NCI-H2227 (cell line): ENCODE measurements at regions not wholly inside any gene's neighbourhood (a gene's known extent, or its start where the extent isn't known, plus 50 kb on each side); places are given as distances from the start of the nearest gene placed in this dataset.
"Not testable (repeated sequence)": the region's sequence is repeated elsewhere in the genome, so short reads cannot be mapped to it uniquely, and the experiment has no call there.

Experiments used
- DNase-seq: peaks from one replicate; lab custom pipeline; 2025; ENCODE audit not compliant: unreplicated experiment; lab: John Stamatoyannopoulos, UW

- no peak for DNase-seq
These were observed 404.4 kb downstream of the MAFB start for GRCh38 chr20:40284611-40285010.

DNA sequence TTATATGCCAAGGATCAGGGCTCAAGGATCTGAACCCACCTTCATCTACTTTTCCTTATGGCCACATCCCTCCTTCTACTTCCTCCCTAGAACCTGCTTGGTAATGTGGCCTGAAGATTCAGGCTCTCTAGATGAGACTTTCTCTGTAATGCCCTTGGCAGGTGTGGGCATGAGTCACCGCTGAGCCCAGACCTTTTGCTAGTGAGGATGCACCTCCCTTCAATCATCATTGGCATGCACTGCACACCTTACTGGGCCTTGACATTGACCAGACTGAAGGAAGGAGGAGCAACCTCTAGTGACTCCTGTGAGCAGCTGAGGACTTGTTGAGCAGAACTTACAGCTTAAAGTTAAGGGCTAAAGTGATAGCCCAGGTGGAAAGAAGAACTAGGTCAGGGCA lies 405.3 kb downstream of the MAFB start:
- DNase-seq, result no peak

DNA sequence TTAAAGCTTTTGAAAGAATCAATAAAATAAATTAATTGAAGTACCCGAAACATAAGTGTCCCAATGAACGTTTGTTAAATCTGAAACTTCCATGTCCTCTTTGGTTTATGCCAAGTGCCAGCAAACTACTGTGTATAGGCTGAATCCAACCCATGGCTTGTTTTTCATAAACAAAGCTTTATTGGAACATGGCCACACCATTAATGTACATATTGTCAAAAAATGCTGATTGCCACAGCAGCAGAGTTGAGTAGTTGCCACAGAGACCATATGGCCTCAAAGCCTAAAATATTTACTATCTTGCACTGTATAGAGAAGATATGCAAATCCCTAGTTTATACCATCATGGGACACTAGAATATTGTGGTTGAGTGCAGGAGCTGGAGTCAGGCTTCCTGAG lies 406.1 kb downstream of the MAFB start:
- no peak for DNase-seq

GRCh38 chr20:40282541-40282940 lies 406.5 kb downstream of the MAFB start:
- no peak for DNase-seq

DNA sequence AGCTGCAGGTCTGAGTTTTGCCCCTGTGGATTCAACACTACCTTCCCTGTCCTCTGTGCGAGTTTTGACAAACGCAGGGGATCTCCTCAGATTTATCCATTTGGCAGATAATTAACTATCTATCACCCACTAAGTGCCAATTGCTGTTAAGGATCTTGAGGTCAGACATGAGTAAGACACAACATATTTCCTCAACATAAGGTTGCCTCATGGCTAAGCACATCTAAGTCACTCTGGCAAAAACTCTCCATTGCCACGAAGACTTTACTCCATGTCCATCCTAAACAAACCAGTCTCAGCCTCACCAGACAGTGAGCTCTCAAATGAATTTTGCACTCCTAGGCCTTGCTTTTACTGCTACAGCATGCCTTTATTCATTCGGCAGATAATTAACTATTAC lies 408.4 kb downstream of the MAFB start:
- no peak for DNase-seq

GRCh38 chr20:40279390-40279789 lies 409.6 kb downstream of the MAFB start:
- peak; percentile 25 for DNase-seq

- no peak for DNase-seq
These were observed 410.4 kb downstream of the MAFB start for GRCh38 chr20:40278673-40279072.

DNA sequence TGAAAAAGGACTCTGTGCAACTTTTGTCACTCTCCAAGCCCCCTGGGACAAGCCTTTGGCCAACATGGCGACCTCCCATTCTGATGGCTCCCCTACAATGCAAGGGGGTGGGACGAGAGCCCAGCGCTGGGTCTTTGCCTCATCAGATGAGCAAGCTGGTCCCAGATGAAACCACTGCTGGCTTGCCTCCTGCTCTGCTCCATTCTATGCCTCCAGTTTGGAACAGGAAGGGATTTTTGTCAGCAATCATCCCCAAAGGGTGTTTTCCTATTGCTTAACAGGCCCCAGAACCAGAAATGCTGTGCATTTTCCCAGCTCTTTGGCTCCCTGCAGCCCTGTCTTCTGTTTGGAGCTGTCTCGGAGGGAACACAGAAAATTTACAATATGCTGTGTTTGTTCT lies 412.7 kb downstream of the MAFB start:
- DNase-seq, result no peak

GRCh38 chr20:40275738-40276137 lies 413.3 kb downstream of the MAFB start:
- DNase-seq, result no peak

DNA sequence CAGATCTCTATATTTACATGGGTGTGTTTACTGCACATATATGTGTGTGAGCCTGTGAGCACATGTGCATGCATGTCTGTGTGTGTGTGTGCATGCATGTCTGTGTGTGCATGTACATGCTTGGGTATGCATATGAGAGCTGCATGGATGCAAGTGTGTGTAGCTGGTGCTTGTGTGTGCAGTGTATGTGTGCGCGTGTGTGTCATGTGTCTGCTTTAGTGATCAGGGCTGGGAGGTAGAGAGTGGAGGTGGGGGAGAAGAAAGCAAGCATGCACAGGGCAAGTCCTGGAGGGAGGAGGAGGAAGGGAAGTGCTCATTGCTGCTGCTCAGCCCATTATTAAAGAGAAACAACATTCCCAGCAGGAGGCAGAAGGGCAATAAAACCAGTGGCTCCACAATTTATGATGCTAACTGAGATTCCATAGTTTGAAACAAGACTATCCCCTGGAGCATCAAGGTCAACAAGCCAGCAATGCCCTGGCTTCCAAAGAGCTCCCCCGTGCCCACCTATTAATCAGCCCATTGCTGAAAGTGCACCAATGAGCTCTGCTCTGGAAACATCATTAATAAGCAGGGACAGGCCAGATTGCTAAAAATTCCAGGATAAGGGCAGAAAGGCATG lies 414.0 kb downstream of the MAFB start:
- DNase-seq, result no peak

DNA sequence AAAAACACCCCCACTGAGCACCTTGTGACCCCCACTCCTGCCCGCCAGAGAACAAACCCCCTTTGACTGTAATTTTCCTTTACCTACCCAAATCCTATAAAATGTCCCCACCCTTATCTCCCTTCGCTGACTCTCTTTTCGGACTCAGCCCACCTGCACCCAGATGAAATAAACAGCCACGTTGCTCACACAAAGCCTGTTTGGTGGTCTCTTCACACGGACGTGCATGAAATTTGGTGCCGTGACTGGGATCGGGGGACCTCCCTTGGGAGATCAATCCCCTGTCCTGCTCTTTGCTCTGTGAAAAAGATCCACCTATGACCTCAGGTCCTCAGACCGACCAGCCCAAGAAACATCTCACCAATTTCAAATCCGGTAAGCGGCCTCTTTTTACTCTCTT lies 419.8 kb downstream of the MAFB start:
- not testable (repeated sequence) for DNase-seq

- no peak for DNase-seq
These were observed 420.5 kb downstream of the MAFB start for GRCh38 chr20:40268321-40269075.

DNA sequence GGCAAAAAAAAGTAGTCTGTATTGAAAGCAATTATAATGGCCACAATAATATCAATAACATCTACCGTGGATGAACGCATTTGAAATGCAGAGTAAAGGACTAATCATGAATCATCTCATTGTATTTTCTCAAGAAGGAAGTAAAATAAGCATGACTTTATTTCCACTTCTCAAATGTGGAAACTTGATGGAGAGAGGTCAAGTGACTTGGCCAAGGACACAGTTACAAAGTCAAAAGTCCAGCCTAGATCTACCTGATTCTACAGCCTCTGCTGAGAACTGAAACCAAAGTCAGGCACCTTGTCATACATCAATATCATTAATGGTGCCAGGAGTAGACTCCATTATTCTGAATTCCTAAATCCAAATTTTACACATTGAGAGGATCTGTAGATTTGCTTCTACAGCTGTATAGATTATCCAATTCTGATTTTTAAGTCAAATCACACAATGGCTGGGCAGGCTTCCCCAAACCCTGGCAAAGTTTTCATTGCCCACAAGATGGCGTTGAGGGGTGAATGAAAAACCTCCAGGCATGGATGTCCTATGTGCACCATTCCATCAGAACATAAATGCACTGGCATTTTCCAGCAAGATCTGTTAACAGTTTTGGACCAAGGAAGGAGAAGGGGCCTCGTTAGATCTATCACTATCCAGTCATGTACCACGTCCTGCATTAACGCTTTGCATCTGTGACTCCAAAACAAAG lies 423.1 kb downstream of the MAFB start:
- DNase-seq, result peak; percentile 51

DNA sequence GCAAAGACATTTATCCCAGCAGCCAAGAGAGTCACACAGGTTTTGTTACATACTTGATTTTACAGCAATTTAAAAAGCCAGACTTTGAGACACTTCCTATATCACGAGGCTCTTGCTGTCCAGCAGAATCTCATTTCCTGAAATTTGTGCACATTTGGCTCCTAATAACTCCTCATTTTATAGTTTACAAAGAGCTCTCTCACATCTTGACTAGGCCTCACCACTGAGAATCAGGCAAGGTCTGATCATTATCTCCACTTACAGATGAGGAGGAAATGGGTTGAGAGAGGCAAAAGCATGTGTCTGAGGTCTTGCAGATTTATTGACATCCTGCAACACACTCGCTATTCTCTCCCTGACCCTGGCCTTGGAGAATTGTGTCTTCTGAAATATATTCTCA lies 426.8 kb downstream of the MAFB start:
- no peak for DNase-seq

GRCh38 chr20:40258931-40259330 lies 430.1 kb downstream of the MAFB start:
- no peak for DNase-seq

GRCh38 chr20:40257763-40258162 lies 431.3 kb downstream of the MAFB start:
- no peak for DNase-seq

DNA sequence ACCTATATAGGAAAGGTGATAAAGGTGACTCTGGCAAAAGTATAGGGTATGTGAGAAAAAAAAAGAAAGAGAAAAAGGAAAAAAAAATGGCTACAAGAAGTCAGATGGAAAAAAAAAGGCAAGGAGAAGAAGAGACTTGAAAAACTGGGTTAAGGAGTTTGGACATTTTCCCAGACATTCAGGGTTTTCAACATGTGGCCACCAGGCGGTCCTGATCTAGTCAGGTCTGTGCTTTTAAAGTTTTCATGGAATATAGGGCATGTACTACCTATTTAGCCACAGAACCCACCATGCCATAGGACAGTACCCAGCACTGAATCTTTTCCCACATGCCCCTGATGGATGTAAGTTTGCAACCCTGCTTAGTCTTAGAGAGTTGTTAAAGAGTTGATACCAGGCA lies 433.7 kb downstream of the MAFB start:
- DNase-seq, result no peak

- DNase-seq, result no peak
These were observed 434.8 kb downstream of the MAFB start for GRCh38 chr20:40254023-40254772.

- no peak for DNase-seq
These were observed 437.6 kb downstream of the MAFB start for GRCh38 chr20:40251284-40251932.

- no peak for DNase-seq
These were observed 439.2 kb downstream of the MAFB start for GRCh38 chr20:40249805-40250204.

DNA sequence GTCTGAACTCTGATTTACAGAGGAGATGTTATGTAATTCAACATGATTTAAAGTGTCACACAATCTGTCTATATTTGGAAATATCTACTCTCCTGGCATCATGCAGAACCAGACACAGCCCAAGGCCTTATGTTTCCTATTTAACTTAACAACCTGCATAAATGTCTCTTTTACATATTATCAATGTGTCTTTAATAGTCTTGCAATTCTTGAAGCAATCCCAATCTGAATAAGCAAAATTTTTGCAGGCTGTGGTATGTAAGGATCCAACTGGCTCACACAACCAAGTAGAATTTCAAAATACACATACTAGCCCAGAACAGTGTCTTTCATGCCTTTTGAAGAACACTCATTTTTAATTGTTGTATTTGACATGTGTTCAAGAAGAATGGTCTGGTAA lies 443.2 kb downstream of the MAFB start:
- DNase-seq, result no peak
